IMR-90 (cell line): ENCODE measurements at regions not wholly inside any gene's neighbourhood (a gene's known extent, or its start where the extent isn't known, plus 50 kb on each side); places are given as distances from the start of the nearest gene placed in this dataset.

ENCODE experiments used
- BHLHE40 ChIP-seq: fragments of 150-350 bp; IDR thresholded peaks from 2 replicates; pipeline ENCODE4 v1.6.1; 2016; ENCODE audit warnings: mild to moderate bottlenecking, low read depth, low read length
- POLR2A ChIP-seq: IDR thresholded peaks from 2 replicates; pipeline ENCODE4 v1.6.1; 2012; ENCODE audit warnings: mild to moderate bottlenecking, low read depth, low read length
- RCOR1 ChIP-seq: IDR thresholded peaks from 2 replicates; pipeline ENCODE4 v1.6.1; 2012; ENCODE audit warnings: mild to moderate bottlenecking, low read length, improper control_type of control experiment; ENCODE audit not compliant: insufficient replicate concordance
- TF ChIP-seq, protein P1 (sequence below): conservative IDR thresholded peaks from 2 replicates; pipeline ENCODE4 v1.5.1; 2012; ENCODE audit warnings: mild to moderate bottlenecking, low read depth, low read length, improper control_type of control experiment

DNA sequence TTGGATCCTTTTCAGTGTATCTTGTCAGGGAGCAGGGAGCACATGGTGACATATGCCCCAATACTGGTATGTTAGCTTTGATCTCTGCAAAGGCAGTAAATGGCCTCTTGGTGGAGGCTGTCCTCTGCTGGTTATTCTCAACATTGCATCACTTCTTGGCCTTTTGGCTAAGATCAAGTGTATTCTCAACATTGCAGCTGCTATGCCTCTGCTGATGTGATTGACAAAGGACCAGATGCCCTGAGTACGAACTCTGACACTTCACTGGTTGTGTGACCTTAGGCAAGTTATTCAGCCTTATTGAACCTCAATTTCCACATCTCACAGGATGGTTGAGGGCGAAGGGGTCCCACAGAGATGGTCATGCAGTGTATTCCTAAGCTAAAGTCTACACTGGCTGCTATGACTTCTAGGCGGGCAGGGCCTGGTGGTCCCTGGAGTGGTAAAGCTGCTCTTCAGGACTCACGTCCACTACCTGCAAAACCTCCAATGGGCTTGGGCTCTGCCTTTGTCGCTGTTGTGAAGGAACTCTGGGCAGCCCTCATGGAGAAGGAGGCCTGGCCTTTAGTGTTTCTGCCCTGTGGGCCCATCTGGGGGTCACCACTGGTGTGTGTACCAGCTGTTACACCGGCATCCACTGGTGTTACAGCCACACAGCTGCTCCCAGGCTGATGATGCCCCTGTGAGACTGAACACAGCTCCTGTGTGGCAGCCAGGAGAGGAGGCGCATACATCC, 64.8 kb downstream of the DNTTIP2 start:
- TF ChIP-seq POLR2A: peak; percentile 63; the same call in 1 of the 2 replicates
- TF ChIP-seq, protein P1, sequence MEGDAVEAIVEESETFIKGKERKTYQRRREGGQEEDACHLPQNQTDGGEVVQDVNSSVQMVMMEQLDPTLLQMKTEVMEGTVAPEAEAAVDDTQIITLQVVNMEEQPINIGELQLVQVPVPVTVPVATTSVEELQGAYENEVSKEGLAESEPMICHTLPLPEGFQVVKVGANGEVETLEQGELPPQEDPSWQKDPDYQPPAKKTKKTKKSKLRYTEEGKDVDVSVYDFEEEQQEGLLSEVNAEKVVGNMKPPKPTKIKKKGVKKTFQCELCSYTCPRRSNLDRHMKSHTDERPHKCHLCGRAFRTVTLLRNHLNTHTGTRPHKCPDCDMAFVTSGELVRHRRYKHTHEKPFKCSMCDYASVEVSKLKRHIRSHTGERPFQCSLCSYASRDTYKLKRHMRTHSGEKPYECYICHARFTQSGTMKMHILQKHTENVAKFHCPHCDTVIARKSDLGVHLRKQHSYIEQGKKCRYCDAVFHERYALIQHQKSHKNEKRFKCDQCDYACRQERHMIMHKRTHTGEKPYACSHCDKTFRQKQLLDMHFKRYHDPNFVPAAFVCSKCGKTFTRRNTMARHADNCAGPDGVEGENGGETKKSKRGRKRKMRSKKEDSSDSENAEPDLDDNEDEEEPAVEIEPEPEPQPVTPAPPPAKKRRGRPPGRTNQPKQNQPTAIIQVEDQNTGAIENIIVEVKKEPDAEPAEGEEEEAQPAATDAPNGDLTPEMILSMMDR: peak; percentile 99
- TF ChIP-seq RCOR1: no peak
- no peak for TF ChIP-seq BHLHE40
